HG03342 (cell line): ENCODE measurements at regions not wholly inside any gene's neighbourhood (a gene's known extent, or its start where the extent isn't known, plus 50 kb on each side); places are given as distances from the start of the nearest gene placed in this dataset.
"Not testable (repeated sequence)": the region's sequence is repeated elsewhere in the genome, so short reads cannot be mapped to it uniquely, and the experiment has no call there.

Experiments
- ATAC-seq: cut with Tn5 transposase; IDR thresholded peaks from one replicate; pipeline ENCODE4 v1.9.1; 2021; ENCODE audit warnings: mild to moderate bottlenecking, moderate library complexity; ENCODE audit not compliant: unreplicated experiment

DNA sequence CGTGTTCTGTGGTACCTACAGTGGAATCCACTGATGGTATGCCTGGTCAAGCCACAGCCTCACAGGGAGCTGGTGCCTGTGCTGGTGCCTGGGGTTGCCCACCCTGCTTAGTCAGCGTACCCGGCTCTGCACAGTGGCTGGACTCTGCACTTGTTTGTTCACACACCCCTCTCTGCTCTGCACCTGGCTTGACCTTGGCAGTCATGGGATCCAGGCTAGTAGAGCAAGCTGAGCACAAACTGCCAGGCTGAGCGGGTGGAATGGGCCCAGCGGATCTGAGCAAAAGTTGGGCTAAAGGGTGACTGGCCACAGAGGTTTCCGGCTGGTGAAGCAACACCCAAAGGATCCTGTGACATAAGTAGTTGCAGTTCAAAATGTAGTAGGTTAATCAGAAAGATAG is 163.5 kb downstream of the CDH19 start:
- no peak for ATAC-seq

DNA sequence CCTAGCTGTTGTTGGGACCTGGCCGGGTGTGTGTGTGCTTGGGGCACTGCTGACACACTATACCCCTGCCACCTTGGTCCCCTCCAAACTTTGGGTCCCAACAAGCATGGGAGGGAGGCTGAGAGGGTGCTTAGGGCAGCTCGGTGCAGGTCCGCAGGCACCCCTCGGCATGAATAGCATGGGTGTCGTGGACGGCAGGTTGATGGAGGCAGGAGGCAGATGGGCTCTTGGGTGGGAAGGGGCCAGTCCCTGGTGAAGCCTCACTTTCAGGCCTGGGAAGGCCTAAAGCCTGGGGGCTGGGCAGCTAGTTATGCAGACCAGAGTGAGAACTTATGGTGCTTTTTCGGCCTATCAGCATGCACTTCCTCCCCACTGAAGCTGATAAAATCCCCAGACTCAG is 164.2 kb downstream of the CDH19 start:
- ATAC-seq: no peak

DNA sequence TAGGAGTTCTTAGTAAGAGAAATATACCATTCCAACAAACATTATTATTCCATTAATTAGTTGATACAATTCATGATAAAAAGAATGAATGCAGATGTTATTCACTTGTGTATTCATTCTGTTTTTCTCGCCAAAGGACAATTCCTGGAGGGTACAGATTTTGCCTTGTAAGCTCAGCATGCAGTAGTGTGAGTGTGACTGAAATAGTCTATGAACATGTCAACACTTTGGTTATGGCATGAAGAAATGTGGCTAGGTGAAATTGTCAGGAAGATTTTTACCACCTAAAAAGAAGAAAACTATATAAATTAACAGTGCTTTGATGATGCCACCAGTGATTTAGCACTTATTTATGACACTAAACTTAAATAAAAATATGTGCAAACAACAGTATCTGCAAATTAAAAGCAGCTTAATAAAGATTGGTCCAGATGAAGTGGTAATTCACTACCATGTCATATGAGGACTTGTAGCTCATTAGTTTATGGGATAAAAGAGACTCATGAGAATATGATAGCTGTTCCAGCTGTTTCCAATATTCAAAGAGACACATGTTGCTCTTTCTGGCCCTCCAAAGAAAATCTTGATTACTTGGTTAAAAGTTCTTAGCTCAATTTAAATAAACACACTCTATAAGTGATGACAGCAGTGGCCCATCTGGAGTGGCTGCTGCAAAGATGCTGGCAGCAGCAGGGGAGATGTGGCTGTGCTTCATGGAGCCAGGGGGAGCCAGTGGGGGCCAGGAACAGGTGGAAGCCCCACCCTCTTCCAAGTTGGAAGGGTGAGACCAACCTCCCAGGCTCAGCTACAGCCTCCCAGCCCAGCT is 165.0 kb downstream of the CDH19 start:
- ATAC-seq: no peak

- no peak for ATAC-seq
Observed at GRCh38 chr18:66432636-66433035, 171.3 kb downstream of the CDH19 start.

GRCh38 chr18:66428795-66429194 is 175.1 kb downstream of the CDH19 start:
- no peak for ATAC-seq

DNA sequence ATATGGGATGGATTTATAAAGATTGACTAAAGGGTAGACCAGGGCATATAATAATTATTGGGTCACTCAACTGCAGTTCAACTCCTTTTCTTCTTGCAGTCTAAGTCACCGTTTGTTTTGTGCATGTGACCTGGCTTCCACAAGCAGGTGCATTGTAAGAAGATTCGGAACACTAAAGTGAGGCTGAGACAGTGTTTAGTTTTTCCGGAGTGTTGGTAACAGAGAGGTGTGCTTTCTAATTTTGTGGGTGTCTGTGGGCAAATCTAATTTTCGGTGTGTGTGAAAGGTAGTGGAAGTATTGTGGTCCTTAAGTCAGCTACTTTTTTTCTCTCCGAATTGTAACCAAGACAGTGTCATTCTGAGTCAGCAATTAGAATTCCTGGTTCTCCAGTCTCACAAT is 184.5 kb downstream of the CDH19 start:
- no peak for ATAC-seq

GRCh38 chr18:66410692-66411091 is 193.2 kb downstream of the CDH19 start:
- ATAC-seq: no peak

DNA sequence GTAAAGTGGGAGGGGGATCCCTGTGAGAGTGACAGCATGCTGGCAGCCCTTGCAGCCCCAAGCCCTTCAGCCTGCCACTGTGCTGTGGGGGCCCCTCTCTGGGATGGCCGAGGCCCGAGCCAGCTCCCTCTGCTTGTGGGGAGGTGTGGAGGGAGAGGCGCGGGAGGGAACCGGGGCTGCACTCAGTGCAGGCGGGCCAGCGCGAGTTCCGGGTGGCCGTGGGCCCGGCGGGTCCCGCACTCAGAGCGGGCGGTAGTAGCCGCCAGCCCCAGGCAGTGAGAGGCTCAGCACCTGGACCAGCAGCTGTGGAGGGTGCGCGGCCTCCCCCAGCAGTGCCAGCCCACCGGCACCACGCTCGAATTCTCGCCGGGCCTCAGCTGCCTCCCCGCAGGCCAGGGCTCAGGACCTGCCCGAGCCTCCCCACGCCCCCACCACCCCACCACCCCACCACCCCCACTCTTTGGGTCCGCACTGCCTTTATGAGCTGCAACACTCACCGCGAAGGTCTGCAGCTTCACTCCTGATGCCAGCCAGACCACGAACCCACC is 208.1 kb downstream of the CDH19 start:
- no peak for ATAC-seq

- no peak for ATAC-seq
Observed at GRCh38 chr18:66393463-66393862, 210.4 kb downstream of the CDH19 start.

DNA sequence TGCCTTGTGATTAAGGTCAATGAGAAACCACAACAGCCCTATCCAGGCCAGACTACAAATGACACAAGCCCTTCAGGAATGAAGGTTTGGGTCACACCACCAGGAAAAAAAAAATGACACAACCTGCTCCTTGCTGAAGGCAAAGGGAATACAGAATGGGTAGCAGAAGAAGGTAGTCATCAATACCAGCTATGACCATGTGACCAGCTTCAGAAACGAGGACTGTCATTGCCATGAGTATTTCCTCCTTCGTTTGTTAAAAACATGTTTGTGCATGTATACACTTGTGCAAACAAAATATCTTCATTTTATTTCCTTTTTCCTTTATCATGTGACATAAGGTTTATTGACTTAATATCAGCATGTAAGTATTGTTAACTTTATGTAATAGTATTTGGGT is 226.6 kb downstream of the CDH19 start:
- no peak for ATAC-seq

DNA sequence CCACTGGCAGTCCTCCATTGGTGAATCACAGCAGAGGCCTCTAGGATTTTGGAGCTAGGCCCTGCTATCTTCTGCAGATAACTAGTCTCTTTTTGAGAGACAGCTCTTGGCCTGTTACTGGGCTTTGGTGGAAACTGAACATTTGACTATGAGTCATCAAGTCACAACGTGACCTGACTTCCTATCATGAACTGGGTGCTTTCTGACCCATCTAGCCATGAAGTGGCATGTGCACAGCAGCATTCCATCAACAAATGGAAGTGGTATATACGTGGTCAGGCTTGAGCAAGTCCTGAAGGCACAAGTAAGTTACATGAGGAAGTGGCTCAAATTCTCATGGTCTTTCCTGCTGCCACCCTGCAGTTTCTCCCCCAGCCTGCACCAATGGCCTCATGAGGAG is 228.5 kb downstream of the CDH19 start:
- not testable (repeated sequence) for ATAC-seq

GRCh38 chr18:66346833-66347588 is 256.9 kb downstream of the CDH19 start:
- no peak for ATAC-seq

- ATAC-seq: no peak
Observed at GRCh38 chr18:66344227-66344626, 259.7 kb downstream of the CDH19 start.

GRCh38 chr18:66342577-66342976 is 261.3 kb downstream of the CDH19 start:
- ATAC-seq: no peak

- ATAC-seq: no peak
Observed at GRCh38 chr18:66334534-66334933, 269.4 kb downstream of the CDH19 start.

- no peak for ATAC-seq
Observed at GRCh38 chr18:66329716-66330115, 274.2 kb downstream of the CDH19 start.

GRCh38 chr18:66328296-66328878 is 275.5 kb downstream of the CDH19 start:
- ATAC-seq: no peak

DNA sequence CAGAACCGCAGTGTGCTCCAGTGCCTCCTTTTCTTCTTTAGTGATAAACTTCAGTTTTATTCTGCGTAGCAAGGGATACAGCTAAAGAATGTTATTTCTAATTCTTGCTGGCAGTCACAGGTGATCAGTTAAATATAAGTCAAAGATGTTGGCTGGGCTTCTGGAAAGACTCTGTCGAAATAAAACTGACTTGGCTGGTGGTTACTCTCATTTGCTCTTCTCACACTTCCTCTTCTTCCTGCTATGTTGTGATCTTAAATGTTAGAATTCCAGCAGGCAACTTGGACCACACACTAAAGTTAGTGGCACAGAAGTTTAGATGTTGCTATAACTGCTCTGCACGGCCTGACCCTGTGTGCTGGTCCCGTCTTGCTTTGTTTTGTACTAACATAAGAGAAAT is 278.6 kb downstream of the CDH19 start:
- no peak for ATAC-seq

DNA sequence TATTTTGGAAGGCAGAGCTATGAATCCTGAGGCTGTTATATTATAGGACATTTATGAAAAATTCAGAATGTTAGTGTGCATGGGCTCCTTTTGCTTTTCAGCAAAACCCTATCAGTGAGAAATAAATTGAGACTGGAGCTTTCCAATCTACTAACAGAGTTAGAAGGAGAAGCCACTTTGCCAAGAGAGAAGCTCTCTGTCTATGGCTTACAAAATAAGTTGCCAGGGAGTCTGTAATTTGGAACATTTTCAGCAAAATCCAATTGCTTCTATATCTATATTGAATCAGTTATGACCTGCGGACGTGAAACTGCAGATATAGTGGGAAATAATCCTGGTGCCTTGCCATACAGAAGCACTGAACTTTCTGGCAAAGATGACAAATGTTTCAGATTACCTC is 279.3 kb downstream of the CDH19 start:
- ATAC-seq: no peak

DNA sequence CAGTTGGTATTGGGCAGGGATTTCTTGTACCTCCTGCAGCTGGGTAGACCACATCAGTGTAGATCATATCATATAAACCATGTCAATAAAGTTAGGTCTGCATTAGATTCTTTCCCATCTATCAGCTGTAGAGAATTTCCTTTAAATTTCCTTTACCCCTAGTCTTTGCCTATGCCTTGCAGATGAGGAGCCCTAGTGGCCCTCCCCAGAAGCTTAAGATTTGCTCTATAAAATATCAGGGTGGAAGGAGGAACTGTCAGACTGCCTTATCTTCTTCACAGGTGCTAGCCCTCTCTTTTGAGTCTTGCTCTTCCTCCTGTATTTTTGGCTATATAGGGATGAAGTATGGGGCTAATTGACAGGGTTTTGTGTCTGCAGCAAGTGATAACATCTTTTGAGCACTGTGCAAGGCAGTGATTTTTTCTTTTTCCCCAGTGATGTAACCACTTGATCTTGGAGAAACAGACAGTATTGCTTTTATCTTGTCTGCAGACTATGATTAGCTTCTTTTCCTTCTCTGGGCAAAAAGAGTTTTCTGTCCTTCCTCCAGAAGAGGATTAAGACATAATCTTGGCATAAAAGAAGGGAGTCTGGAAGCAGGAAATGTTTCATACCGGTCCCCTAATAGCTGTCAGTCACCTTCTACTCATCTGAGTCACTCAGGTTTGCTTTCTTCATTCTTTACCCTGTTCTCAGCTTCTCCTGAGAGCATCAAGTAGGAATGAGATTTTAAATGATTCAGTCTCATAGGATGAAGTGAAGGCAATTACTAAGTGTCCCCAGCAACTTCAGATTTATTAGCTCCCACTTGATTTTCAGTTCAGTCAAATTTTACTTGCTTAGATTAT is 286.4 kb downstream of the CDH19 start:
- no peak for ATAC-seq

- ATAC-seq: no peak
Observed at GRCh38 chr18:66316701-66317100, 287.2 kb downstream of the CDH19 start.
